Posterior vena cava (tissue), 2 donors: ENCODE measurements at regions not wholly inside any gene's neighbourhood (a gene's known extent, or its start where the extent isn't known, plus 50 kb on each side); places are given as distances from the start of the nearest gene placed in this dataset.
A peak's percentile ranks its signal among the peaks of the same experiment; 100 is the strongest.
"Not testable (repeated sequence)": the region's sequence is repeated elsewhere in the genome, so short reads cannot be mapped to it uniquely, and the experiment has no call there.

Source experiments
- DNase-seq: peaks from one replicate; pipeline ENCODE4 v3.0.0-alpha.2; 2020; ENCODE audit warnings: low spot score
- intact Hi-C, 2 donors: fragments of 100-400 bp; cut with DNase I; formaldehyde crosslinking; loops; one replicate each; pipeline versions ENCODE4 v1.14.1 to v1.14.2; 2022 to 2023
- donor health status: DM: yes; HTN: yes; CAD: no.
- donor health status: DM: yes; HTN: yes; CAD: no.

- intact Hi-C loops: no loop called here
- no peak for DNase-seq
Measured at GRCh38 chr2:20499387-20499786, 52.5 kb downstream of the RHOB start.

DNA sequence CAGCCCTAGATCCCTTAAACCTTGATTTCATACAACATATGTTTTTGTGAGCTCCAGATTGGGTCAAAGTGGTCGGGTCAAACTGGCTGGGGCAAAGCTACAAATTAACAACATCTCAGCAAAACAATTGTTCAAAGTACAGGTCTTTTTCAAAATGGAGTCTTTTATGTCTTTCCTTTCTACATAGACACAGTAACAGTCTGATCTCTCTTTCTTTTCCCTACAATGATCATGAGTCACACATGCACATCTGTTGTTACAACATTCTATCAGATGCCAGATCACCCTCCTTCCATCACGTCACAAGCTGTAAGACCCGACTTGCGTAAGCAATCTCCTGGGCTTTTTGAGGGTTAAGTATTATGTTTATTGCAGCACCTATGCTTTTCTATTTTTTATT, 55.1 kb downstream of the RHOB start:
- no peak for DNase-seq
- intact Hi-C loops: no loop called here

DNA sequence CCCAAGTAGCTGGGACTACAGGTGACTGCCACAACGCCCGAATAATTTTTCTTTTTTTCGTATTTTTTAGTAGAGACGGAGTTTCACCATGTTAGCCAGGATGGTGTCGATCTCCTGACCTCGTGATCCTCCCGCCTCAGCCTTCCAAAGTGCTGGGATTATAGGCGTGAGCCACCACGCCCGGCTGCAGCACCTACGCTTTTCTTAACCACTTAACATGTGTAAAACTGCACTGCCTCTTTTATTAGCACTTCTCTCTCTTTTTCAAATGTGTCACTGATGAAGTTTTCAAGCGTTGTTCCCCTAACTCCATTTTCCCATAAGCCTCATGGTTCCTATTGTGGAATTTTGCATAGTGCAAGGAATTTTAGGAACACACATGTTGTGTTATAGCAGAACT, 55.6 kb downstream of the RHOB start:
- DNase-seq, intact Hi-C loops: not testable (repeated sequence)

GRCh38 chr2:20504174-20504573, 57.3 kb downstream of the RHOB start:
- no peak for DNase-seq
- intact Hi-C loops: no loop called here

GRCh38 chr2:20506201-20506685, 59.4 kb downstream of the RHOB start:
- intact Hi-C loops: no loop called here
- DNase-seq: no peak

GRCh38 chr2:20507166-20507692, 60.4 kb downstream of the RHOB start:
- DNase-seq: no peak
- intact Hi-C loops: no loop called here

- intact Hi-C loops: no loop called here
- DNase-seq: no peak
Measured at GRCh38 chr2:20507711-20508110, 60.8 kb downstream of the RHOB start.

- DNase-seq: no peak
- intact Hi-C loops: no loop called here
Measured at GRCh38 chr2:20509301-20509769, 62.5 kb downstream of the RHOB start.

DNA sequence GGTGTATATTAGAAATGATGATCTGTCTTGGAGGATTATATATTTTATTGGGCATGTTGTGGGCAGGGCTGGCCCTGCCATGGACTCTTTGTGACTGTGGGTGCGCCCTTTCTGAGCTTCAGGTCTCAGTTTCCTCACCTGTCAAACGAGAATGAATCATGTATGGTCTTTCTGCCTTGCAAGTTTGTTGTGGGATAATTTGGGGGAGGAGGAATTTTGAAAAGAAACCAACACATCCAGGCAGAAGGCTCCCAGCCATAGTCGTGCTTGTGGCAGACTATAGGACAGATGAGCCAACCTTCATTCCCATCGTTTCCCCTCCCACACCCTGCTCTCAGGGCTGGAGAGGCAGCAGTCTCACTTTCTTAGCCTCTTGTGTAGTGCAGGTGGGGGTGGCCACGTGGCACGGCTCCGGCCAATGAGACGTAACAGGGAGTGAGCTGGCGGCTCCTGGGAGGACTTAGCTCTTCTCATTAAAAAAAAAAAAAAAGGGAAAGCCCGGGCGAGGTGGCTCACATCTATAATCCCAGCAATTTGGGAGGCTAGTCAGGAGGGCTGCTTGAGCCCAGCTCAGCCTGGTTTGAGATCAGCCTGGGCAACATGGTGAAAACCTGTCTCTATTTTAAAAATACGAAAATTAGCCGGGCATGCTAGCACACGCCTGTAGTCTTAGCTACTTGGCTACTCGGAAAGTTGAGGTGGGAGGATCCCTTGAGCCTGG, 63.1 kb downstream of the RHOB start:
- intact Hi-C loops: loop anchor here in 1 of 2 donors (5.0 kb wide), 1 partner anchor 1828 kb away; no protein-coding TSS in a partner anchor
- no peak for DNase-seq

DNA sequence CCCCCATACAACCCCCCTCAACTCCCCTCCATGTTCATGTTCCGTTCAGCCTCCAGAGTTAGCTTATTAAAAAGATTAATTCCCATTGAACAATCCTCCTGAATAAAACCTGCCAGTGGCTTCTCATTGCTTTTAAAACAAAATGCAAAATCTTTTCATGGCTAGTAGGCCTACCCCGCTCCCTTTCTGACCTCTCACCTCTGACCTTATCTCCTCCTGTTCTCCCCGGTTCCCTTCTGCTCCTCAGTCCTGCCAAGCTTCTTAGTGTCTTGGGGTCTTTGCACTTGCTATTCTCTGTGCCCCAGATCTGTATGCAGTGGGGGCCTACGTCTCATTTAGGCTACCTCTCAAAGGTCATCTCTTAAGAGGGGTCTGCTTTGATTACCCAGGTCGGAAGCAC, 64.3 kb downstream of the RHOB start:
- intact Hi-C loops: loop anchor here in 1 of 2 donors (5.0 kb wide), 1 partner anchor 1829 kb away; no protein-coding TSS in a partner anchor
- DNase-seq: no peak

DNA sequence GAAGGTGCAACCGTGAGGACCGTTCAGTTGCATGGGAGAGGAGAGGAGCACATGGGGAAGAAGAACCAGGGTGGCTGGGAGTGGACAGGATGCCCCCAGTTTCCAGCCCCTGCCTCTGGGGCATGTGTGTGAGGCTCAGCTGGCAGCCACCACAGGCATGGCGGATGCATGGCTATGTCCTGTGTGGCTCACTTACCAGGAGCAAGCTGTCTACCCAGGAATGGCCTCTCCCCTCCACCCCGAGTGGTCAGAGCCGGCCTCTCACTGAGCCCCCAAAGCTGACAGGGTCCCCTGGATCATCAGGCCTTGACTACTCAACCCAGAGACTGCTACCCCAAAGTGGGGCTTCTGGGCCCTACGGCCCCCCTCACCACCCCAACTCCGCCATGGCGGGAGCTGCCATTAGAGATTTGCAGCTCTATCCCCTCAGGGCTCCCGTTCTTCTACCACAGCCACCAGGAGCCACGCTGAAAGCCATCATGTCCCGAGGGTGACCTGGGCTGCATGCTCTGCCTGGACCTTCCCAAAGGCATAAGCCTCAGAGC, 65.3 kb downstream of the RHOB start:
- intact Hi-C loops: loop anchor here in 1 of 2 donors (5.0 kb wide), 1 partner anchor 1830 kb away; no protein-coding TSS in a partner anchor
- no peak for DNase-seq

DNA sequence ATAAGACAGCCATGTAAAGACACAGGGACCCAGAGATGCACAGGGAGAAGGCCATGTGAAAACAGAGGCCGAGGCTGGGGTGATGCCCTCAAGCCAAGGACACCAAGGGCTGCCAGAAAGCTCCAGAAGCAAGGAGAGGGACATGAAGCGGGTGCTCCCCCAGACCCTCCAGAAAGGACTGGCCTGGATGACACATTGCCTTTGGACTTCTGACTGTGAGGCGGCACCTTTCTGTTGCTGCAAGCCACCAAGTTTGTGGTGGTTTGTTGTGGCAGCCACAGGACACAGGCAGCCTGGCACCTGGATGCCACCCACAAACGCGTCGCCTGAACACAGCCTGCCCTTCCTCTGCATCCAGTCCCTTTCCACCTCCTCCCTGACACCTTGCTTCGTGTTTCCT, 67.1 kb downstream of the RHOB start:
- DNase-seq: no peak

DNA sequence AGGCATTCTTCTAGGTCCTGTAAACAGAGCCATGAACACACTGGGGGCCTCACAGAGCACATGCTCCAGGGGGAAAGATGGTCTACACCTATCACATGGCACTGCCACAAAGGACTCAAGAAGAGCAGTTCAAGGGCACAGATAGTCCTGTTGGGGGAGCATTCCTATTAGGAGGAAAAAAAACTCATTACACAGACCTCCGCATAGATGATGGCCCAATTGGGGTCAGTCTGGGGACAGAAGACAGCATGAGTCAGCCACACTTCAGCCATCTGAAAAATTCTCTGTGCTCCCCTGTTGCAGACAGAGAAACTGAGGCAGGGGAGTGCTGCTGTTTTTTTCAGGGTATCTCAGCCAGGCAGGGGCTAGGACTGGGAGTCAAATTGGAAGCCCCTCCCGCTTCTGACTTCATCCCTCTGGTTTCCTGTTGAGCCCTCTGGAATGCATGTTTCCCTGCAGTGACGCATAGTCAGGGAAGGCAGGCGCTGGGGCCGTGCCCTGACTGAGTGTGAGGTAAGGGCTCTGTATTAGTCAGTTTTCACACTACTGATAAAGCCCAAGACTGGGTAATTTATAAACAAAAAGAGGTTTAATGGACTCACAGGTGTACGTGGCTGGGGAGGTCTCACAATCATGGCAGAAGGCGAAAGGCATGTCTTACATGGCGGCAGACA, 67.9 kb downstream of the RHOB start:
- intact Hi-C loops: loop anchor here in 1 of 2 donors (5.0 kb wide), 1 partner anchor 1832 kb away; no protein-coding TSS in a partner anchor
- DNase-seq: peak; percentile 90

More for the DNA sequence above, 67.1 kb downstream of the RHOB start:
- intact Hi-C loops: loop anchor here in 1 of 2 donors (5.0 kb wide), 1 partner anchor 1832 kb away; no protein-coding TSS in a partner anchor

- no peak for DNase-seq
- intact Hi-C loops: no loop called here
Measured at GRCh38 chr2:20515290-20516220, 68.7 kb downstream of the RHOB start.

DNA sequence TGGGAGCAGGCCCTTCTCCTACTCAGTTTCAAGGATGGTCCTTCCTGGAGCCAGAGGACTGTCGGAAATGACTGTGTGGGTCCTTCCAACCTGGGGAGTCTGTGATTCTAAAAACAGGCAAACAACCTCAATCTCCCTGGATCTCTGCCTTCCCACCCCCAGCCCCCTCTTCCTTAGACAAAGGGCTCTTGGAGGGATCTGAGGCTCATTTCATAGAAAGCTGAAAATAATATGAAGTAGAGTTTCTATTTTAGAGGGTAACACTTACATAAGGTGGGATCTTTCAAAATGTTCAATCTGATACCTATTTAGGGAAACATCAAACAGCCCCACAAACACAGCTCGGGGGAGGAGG, 69.4 kb downstream of the RHOB start:
- intact Hi-C loops: no loop called here
- no peak for DNase-seq

GRCh38 chr2:20516646-20517341, 69.9 kb downstream of the RHOB start:
- intact Hi-C loops: no loop called here
- DNase-seq: no peak

GRCh38 chr2:20519309-20519708, 72.4 kb downstream of the RHOB start:
- intact Hi-C loops: no loop called here
- DNase-seq: no peak

- intact Hi-C loops: no loop called here
- peak; percentile 56 for DNase-seq
Measured at GRCh38 chr2:20520128-20520527, 73.3 kb downstream of the RHOB start.
